PC-3 (cell line): ENCODE measurements at regions not wholly inside any gene's neighbourhood (a gene's known extent, or its start where the extent isn't known, plus 50 kb on each side); places are given as distances from the start of the nearest gene placed in this dataset.

Experiments used
- ATAC-seq: fragments of 200-7000 bp; cut with Tn5 transposase; 2 replicates; pipeline ENCODE4 v1.9.1; 2020; ENCODE audit warnings: mild to moderate bottlenecking, moderate library complexity
- BruUV-seq: library from RNA; stranded (reverse); fragments of 400-500 nt; replicated peaks from 2 replicates; lab custom pipeline; 2021; lab: Mats Ljungman, UMichigan
- CTCF ChIA-PET: fragments of 300-600 bp; sonication (Branson Sonifier 250); formaldehyde crosslinking; loops from one replicate; lab custom pipeline; 2022; ENCODE audit warnings: antibody characterized with exemption; lab: Charles Lee
- POLR2A ChIA-PET: fragments of 300-600 bp; sonication (Branson Sonifier 250); formaldehyde crosslinking; loops from one replicate; lab custom pipeline; 2022; ENCODE audit warnings: antibody characterized with exemption; ENCODE audit not compliant: unreplicated experiment; lab: Charles Lee
- DNase-seq: peaks from one replicate; pipeline ENCODE4 v3.0.0-alpha.2; 2015
- H2AFZ ChIP-seq: fragments of 300-600 bp; sonication (generic); 2 replicates; pipeline ENCODE4 v1.6.0; 2016; ENCODE audit warnings: antibody characterized with exemption, low read length
- H3F3A ChIP-seq: fragments of 300-600 bp; sonication (generic); one replicate; pipeline ENCODE4 v1.6.0; 2017; ENCODE audit warnings: antibody characterized with exemption, low read length, control low read depth, mild to moderate bottlenecking; ENCODE audit not compliant: unreplicated experiment
- H3K27ac ChIP-seq: fragments of 300-600 bp; sonication (generic); 2 replicates; pipeline ENCODE4 v1.5.1; 2016; ENCODE audit warnings: mild to moderate bottlenecking, low read length
- H3K27me3 ChIP-seq: fragments of 300-600 bp; sonication (generic); 2 replicates; pipeline ENCODE4 v1.6.1; 2016; ENCODE audit warnings: low read length, mixed read lengths
- H3K36me3 ChIP-seq: fragments of 300-600 bp; sonication (generic); 2 replicates; pipeline ENCODE4 v1.6.1; 2016; ENCODE audit warnings: low read depth, mixed run types, low read length, mixed read lengths
- H3K4me1 ChIP-seq: fragments of 300-600 bp; sonication (generic); 2 replicates; pipeline ENCODE4 v1.5.1; 2016; ENCODE audit warnings: low read length; ENCODE audit not compliant: insufficient read depth
- H3K4me2 ChIP-seq: fragments of 300-600 bp; sonication (generic); 2 replicates; pipeline ENCODE4 v1.6.0; 2016; ENCODE audit warnings: low read length
- H3K4me3 ChIP-seq: fragments of 300-600 bp; sonication (generic); 2 replicates; pipeline ENCODE4 v1.5.1; 2016; ENCODE audit warnings: mild to moderate bottlenecking, low read length, mixed read lengths
- H3K79me2 ChIP-seq: fragments of 300-600 bp; sonication (generic); 2 replicates; pipeline ENCODE4 v1.6.1; 2017; ENCODE audit warnings: low read length, mixed read lengths
- H3K9ac ChIP-seq: fragments of 300-600 bp; sonication (generic); 2 replicates; pipeline ENCODE4 v1.6.0; 2016; ENCODE audit warnings: mild to moderate bottlenecking, low read length
- H3K9me2 ChIP-seq: fragments of 300-600 bp; sonication (generic); replicated peaks from 2 replicates; pipeline ENCODE4 v1.6.1; 2016; ENCODE audit warnings: mixed run types, low read length, mixed read lengths
- H3K9me3 ChIP-seq: fragments of 300-600 bp; sonication (generic); 2 replicates; pipeline ENCODE4 v1.6.1; 2016; ENCODE audit warnings: low read length, mixed read lengths
- H4K20me1 ChIP-seq: fragments of 300-600 bp; sonication (generic); 2 replicates; pipeline ENCODE4 v1.6.1; 2016; ENCODE audit warnings: low read length, mixed read lengths
- EZH2 ChIP-seq: fragments of 300-600 bp; sonication (generic); IDR thresholded peaks from one replicate; pipeline ENCODE4 v1.6.1; 2017; ENCODE audit warnings: antibody characterized with exemption, mild to moderate bottlenecking, low read length; ENCODE audit not compliant: unreplicated experiment
- EZH2phosphoT487 ChIP-seq: fragments of 300-600 bp; sonication (generic); IDR thresholded peaks from 2 replicates; pipeline ENCODE4 v1.6.1; 2018; ENCODE audit warnings: mild to moderate bottlenecking, antibody characterized with exemption, low read length, borderline replicate concordance
- intact Hi-C: fragments of 100-400 bp; cut with micrococcal nuclease; formaldehyde crosslinking; loops from 2 replicates; pipeline ENCODE4 v1.9.0; 2023
- TF ChIP-seq, protein P1 (sequence below): fragments of 300-600 bp; sonication (generic); conservative IDR thresholded peaks from 2 replicates; pipeline ENCODE4 v1.5.1; 2017; ENCODE audit warnings: antibody characterized with exemption, low read depth, mild to moderate bottlenecking, low read length

DNA sequence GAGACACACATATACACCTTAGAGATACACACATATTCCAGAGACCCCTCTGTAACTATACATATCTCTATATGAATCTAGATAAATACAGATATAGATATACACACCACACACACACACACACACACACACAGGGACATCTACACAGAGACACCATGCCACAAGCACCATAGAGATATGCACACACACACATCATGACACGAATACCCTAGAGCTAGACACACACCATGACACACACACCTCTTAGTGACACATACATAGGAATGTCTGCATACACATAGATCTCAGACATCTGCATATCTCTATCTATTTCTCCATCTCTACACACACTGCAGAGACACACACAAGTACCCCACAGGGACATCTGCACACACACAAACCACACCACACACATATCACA is 270.0 kb downstream of the CYRIA start:
- ChIA-PET POLR2A (no interaction called here), CTCF (no interaction called here)
- Histone ChIP-seq H3K9me3 (no peaks in the 10 kb centered on the region), H2AFZ (no peak overlapping the region), H3K4me3 (no peak overlapping the region), H3K4me2 (no peak overlapping the region), H3K27ac (no peak overlapping the region), H3K9ac (no peak overlapping the region), H3K4me1 (no peaks in the 10 kb centered on the region), H3K79me2 (no peaks in the 10 kb centered on the region), H3K27me3 (no peaks in the 10 kb centered on the region), H3K36me3 (no peaks in the 10 kb centered on the region), H4K20me1 (no peaks in the 10 kb centered on the region), H3K9me2 (no peaks in the 10 kb centered on the region), H3F3A (no peaks in the 10 kb centered on the region)
- no peak for ATAC-seq
- TF ChIP-seq EZH2 (no peak), EZH2phosphoT487 (no peak)
- TF ChIP-seq, protein P1, sequence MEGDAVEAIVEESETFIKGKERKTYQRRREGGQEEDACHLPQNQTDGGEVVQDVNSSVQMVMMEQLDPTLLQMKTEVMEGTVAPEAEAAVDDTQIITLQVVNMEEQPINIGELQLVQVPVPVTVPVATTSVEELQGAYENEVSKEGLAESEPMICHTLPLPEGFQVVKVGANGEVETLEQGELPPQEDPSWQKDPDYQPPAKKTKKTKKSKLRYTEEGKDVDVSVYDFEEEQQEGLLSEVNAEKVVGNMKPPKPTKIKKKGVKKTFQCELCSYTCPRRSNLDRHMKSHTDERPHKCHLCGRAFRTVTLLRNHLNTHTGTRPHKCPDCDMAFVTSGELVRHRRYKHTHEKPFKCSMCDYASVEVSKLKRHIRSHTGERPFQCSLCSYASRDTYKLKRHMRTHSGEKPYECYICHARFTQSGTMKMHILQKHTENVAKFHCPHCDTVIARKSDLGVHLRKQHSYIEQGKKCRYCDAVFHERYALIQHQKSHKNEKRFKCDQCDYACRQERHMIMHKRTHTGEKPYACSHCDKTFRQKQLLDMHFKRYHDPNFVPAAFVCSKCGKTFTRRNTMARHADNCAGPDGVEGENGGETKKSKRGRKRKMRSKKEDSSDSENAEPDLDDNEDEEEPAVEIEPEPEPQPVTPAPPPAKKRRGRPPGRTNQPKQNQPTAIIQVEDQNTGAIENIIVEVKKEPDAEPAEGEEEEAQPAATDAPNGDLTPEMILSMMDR: no peak
- no TSS peak for BruUV-seq
- DNase-seq: no peak
- intact Hi-C loops: no loop called here

DNA sequence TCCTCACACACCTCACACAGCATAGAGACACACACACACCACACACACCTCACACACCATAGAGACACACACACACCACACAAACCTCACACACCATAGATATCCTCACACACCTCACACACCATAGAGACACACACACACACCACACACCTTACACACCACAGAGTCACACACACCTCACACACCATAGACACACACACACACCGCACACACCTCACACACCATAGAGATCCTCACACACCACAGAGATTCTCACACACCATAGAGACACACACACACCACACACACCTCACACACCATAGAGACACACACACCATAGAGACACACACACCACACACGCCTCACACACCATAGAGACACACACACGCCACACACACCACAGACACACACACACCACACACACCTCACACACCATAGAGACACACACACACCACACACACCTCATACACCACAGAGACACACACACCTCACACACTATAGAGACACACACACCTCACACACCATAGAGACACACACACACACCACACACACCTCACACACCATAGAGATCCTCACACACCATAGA is 270.6 kb downstream of the CYRIA start:
- no peaks in the 10 kb centered on the region for H4K20me1 ChIP-seq
- no peaks in the 10 kb centered on the region for H3K4me1 ChIP-seq
- H2AFZ ChIP-seq: no peak overlapping the region
- no peak overlapping the region for H3K4me2 ChIP-seq
- ChIA-PET POLR2A (no interaction called here), CTCF (no interaction called here)
- intact Hi-C loops: no loop called here
- H3K27me3 ChIP-seq: no peaks in the 10 kb centered on the region
- H3K9me3 ChIP-seq: no peaks in the 10 kb centered on the region
- H3F3A ChIP-seq: no peaks in the 10 kb centered on the region
- BruUV-seq: no TSS peak
- no peak for ATAC-seq
- no peak overlapping the region for H3K4me3 ChIP-seq
- H3K36me3 ChIP-seq: no peaks in the 10 kb centered on the region
- H3K27ac ChIP-seq: no peak overlapping the region
- no peak for TF ChIP-seq EZH2
- no peak for TF ChIP-seq EZH2phosphoT487
- TF ChIP-seq, protein P1: no peak
- H3K79me2 ChIP-seq: no peaks in the 10 kb centered on the region
- DNase-seq: no peak
- H3K9ac ChIP-seq: no peak overlapping the region
- no peaks in the 10 kb centered on the region for H3K9me2 ChIP-seq

DNA sequence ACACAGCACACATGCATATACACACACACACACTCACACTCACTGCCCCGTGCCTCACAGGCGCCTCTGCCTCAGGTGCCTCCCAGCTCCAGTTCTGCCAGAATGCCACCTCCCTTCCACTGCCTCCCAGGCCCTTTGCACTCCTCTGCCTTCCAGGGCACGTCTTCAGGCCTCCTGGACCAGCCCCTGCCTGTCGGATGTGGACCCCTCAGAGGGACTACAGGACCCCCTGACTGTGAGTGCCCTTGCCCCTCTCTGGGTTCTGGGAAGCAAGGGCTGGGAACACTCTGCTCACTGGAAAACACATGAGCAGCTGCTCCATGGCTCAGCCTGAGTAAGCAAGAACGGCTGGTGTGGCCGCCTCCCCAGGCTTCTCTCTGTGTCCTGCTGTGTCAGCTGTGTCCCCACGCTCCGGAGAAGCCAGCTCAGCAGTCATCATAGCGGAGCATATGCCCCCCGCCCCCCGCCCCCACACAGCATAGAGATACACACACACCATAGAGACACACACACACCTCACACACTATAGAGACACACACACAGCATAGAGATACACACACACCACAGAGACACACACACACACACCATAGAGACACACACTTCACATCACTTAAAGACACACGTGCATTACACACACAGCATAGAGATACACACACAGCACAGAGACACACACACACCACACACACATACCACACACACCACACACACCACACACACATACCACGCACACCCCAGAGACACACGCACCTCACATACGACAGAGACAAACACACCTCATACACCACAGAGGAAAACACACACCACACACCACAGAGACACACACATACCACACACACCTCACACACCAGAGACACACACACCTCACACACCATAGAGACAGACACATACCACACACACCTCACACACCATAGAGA is 271.3 kb downstream of the CYRIA start:
- no peaks in the 10 kb centered on the region for H3K4me1 ChIP-seq
- POLR2A ChIA-PET: no interaction called here
- H3K9me2 ChIP-seq: no peaks in the 10 kb centered on the region
- CTCF ChIA-PET: no interaction called here
- H3K79me2 ChIP-seq: no peaks in the 10 kb centered on the region
- no peak overlapping the region for H3K4me3 ChIP-seq
- intact Hi-C loops: no loop called here
- H4K20me1 ChIP-seq: no peaks in the 10 kb centered on the region
- H3K9ac ChIP-seq: no peak overlapping the region
- no TSS peak for BruUV-seq
- H3K27ac ChIP-seq: no peak overlapping the region
- DNase-seq: no peak
- no peaks in the 10 kb centered on the region for H3F3A ChIP-seq
- H3K9me3 ChIP-seq: no peaks in the 10 kb centered on the region
- no peak for ATAC-seq
- H3K27me3 ChIP-seq: no peaks in the 10 kb centered on the region
- no peak overlapping the region for H2AFZ ChIP-seq
- TF ChIP-seq, protein P1: no peak
- no peak overlapping the region for H3K4me2 ChIP-seq
- H3K36me3 ChIP-seq: no peaks in the 10 kb centered on the region
